Transverse colon (tissue), 4 donors: ENCODE measurements at regions not wholly inside any gene's neighbourhood (a gene's known extent, or its start where the extent isn't known, plus 50 kb on each side); places are given as distances from the start of the nearest gene placed in this dataset.

ENCODE experiments used
- EP300 ChIP-seq: sonication (generic); formaldehyde crosslinking; IDR thresholded peaks from one replicate; pipeline ENCODE4 v1.6.1; 2017; ENCODE audit warnings: antibody characterized with exemption, low read depth
- POLR2A ChIP-seq: fragments of 450-650 bp; IDR thresholded peaks from one replicate; pipeline ENCODE4 v1.6.1; 2016; ENCODE audit warnings: antibody characterized with exemption, mild to moderate bottlenecking, moderate library complexity
- POLR2AphosphoS5 ChIP-seq, 3 donors: sonication (generic); formaldehyde crosslinking; IDR thresholded peaks; one replicate each; pipeline ENCODE4 v1.6.1; 2016; ENCODE audit warnings: antibody characterized with exemption in 3 of 3
- TF ChIP-seq, protein P1 (sequence below), 5 experiments: fragments of 200-600 bp in 3 of 5; fragments of 450-650 bp in 2 of 5; sonication (generic) in 3 of 5; IDR thresholded peaks; 1 replicate in 2 of 5; 2 replicates in 3 of 5; pipeline ENCODE4 v1.5.1; 2016 to 2017; ENCODE audit warnings: antibody characterized with exemption in 5 of 5, inconsistent platforms in 3 of 5, mild to moderate bottlenecking in 2 of 5, moderate library complexity in 1 of 5

- TF ChIP-seq, protein P1, sequence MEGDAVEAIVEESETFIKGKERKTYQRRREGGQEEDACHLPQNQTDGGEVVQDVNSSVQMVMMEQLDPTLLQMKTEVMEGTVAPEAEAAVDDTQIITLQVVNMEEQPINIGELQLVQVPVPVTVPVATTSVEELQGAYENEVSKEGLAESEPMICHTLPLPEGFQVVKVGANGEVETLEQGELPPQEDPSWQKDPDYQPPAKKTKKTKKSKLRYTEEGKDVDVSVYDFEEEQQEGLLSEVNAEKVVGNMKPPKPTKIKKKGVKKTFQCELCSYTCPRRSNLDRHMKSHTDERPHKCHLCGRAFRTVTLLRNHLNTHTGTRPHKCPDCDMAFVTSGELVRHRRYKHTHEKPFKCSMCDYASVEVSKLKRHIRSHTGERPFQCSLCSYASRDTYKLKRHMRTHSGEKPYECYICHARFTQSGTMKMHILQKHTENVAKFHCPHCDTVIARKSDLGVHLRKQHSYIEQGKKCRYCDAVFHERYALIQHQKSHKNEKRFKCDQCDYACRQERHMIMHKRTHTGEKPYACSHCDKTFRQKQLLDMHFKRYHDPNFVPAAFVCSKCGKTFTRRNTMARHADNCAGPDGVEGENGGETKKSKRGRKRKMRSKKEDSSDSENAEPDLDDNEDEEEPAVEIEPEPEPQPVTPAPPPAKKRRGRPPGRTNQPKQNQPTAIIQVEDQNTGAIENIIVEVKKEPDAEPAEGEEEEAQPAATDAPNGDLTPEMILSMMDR (IDR thresholded peaks at IDR 0.05), result no peak
- TF ChIP-seq POLR2A, result no peak
- TF ChIP-seq POLR2AphosphoS5 (IDR thresholded peaks at IDR 0.05), result no peak
- no peak for TF ChIP-seq EP300
These were observed 341.3 kb upstream of the CFAP20DC start for GRCh38 chr3:59391131-59391530.
